ENCODE measurements at regions not wholly inside any gene's neighbourhood (a gene's known extent, or its start where the extent isn't known, plus 50 kb on each side); places are given as distances from the start of the nearest gene placed in this dataset.

- DNase-seq = no peak
These were observed 95.6 kb upstream of the ZNF608 start for GRCh38 chr5:124841829-124842712.

DNA sequence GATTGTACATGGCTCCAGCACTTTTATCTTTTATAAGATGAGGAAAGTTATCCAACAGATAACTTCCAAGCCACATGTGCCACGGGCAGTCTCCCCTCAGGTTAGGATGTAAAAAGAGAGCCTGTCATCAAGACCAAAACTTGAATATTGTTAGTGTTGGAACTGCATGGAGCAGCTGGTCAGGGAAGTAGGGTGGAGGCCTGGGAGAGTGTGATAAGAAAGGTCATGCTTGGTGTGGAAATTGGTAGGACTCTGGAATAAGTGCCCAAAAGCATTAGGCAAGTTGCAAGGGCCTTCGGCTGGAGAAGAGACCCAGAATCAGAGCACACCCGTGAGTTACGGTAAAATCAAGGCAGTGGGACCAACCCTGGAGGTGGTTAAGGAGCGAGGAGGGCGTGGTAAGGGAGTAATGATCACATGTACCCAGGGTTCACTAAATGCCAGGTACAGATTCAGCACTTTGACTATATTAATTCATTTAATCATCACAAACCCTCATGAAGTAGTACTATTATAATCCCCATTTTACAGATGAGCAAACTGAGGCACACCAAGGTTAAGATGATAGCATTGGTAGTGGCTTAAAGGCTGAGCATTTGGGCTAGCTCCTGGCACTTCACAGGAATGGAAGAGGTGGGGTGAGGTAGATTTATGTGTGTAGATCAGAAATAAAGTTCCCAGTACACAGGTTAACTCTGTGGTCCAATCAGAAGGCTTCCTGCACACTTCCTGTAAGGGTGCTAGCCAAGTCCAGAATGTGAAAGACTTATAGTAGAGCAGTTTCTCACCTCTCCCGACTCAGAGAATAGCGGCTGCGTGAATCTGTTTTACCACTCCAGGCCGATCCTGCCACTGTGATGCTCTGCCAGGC, 96.5 kb upstream of the ZNF608 start:
- no peak for DNase-seq

- DNase-seq = no peak
These were observed 97.1 kb upstream of the ZNF608 start for GRCh38 chr5:124843596-124843899.

- DNase-seq = no peak
These were observed 98.0 kb upstream of the ZNF608 start for GRCh38 chr5:124844371-124844920.

DNA sequence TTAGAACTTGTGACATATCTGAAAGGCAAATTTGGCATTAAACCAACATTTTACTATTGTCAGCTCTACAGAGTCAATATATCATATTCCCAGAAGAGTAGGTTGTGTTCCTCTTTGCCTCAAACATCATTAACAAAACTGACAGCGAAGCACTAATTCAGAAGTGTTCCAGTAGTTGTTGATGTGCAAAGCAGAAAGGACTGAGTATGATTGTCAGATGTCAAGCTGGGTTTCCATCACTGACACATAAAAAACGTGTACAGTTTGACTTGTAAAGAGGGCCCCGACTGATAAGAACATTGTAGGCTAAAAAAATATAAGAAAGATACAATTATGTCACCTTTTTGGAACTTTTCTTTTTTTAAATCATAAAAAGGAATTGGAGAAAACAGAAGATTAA, 101.5 kb upstream of the ZNF608 start:
- no peak for DNase-seq

DNA sequence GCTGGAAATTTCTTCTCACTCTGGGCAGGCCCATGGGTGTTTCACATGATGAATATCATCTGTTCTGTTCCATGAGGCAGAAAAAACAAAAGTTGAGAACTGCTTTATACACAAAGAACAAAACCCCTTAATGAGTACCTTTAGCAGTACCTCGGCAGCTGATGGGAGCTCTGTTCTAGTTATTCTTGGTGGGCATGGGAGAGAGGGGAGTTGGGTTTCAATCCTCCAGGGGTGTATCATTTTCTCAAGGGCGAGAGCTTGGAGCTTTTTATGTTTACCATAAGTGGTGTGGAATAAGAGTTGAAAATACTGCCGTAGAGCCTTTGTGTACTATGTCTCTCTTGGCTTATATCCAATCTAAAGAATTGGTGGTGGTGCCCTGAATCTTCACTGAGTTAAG, 103.3 kb upstream of the ZNF608 start:
- no peak for DNase-seq

- DNase-seq = no peak
These were observed 110.3 kb upstream of the ZNF608 start for GRCh38 chr5:124856726-124857125.

GRCh38 chr5:124858612-124859011, 112.2 kb upstream of the ZNF608 start:
- DNase-seq = no peak

DNA sequence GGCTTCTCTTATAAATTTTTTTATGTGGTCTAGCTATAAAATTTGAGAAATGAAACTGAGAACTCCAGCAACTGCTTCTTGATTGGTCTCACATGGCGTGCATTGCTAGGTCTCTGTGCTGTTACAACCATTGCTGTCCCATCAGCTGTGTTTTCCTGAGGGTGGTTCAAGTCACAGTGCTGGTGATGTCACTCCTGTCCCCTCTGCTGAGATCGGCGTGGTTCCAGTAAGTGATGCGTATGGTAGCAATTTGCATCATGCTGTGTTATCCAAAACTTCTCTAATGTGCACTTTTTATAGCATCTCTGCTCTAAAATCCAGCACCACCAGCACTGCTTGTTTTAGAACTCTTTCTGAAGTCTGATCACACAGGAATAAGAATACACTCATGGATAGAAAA, 112.6 kb upstream of the ZNF608 start:
- no peak for DNase-seq

GRCh38 chr5:124859556-124860290, 113.3 kb upstream of the ZNF608 start:
- no peak for DNase-seq

GRCh38 chr5:124860291-124860655, 113.8 kb upstream of the ZNF608 start:
- no peak for DNase-seq

- no peak for DNase-seq
These were observed 118.6 kb upstream of the ZNF608 start for GRCh38 chr5:124865066-124865465.

DNA sequence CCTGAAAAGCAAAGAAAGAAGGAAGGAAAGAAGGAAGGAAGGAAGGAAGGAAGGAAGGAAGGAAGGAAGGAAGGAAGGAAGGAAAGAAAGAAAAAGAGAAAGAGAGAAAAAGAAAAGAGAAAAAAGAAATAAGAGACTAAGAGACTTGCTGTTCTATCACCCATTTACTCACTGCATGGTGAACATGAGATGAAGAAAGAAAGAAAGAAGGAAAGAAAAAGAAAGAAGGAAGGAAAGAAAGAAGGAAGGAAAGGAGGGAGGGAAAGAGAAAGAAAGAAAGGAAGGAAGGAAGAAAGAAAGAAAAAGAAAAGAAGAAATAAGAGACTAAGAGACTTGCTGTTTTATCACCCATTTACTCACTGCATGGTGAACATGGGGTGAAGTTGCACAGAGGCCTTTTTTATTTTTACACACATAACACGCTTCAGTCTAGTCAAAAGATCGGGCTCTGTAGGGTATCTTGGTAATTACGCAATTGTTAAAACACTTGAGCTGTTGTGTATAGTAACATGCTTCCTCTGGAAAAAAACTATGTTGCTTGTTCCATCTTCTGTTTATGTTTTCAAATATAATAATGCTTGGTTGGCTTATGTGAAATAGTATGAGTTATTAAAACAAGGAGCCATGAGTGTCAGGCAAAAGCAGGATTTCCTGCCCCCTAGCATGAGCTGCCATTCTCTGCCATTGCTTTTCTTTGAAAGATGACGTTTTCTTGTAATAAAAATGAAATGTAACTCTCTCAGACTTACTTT, 119.3 kb upstream of the ZNF608 start:
- no peak for DNase-seq

- no peak for DNase-seq
These were observed 120.1 kb upstream of the ZNF608 start for GRCh38 chr5:124866355-124867136.

DNA sequence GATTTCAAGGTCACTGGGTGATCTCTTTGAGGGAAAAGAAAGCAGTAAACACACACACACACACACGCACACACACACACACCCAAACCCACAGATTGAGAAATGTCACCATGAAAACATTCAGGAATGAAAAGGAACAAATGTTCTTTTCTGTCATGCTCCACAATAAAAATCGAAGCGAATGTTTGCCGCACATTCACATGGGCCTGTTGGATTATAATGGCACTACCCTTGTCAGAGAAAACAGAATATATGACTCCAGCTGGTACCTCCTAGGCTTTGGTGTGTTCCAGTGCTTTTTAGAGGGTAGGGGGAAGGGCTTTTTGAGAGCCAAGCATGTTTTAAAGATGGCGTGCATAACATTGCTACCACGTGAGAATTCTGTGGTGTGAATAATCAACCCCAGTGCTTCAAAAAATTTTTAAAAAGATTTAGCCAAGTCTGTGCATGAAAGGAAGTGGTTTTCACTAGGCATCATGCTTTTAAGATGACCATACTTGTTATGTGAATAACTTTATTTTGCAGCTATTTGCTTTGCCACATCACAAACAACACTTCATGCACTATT, 120.8 kb upstream of the ZNF608 start:
- no peak for DNase-seq

GRCh38 chr5:124868676-124869075, 122.2 kb upstream of the ZNF608 start:
- DNase-seq = no peak

DNA sequence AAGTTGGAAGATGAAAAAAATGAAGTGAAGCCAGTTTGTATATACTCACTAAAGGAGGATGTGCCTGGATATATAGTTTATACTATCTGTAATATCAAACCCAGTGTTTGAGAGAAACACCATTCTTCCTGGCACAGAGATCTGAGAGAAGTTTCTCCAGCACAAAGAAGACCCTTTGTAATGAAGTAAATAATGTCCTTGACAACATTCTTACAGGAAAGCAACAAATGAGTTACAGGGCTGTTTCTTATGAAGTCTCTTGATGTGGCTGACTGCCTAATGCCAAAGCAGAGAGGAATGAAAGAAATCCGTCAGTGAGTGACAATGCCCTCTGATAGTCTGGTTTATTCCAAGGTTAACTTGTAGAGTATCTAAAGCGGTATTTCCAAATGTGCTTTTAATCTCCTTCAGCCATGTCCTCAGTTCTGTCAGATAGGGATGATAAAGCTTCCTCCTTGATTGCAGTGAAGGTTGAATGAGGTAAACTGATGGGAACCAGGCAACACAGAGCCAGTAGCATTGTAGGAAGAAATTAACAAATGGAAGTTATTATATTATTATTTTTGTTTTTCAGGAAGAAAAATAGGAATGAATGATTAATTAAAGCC, 123.1 kb upstream of the ZNF608 start:
- DNase-seq = no peak

DNA sequence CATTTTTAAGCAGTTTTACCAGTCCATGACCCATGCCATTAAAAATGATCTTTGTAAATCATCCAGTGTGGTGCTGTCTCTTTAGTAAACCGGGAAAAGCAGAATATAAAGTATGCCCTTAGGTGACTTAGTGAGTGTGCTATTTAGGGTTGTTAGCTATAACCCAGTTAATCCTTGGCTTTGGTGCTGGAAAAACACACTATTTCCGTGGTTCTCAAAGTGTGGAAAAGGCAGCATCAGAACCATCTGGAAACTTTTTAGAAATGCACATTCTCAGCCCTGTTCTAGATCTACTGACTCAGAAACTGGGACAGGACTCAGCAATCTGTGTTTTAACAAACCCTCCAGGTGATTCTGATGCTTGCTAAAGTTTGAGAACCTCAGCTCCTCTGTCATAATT, 123.6 kb upstream of the ZNF608 start:
- no peak for DNase-seq

DNA sequence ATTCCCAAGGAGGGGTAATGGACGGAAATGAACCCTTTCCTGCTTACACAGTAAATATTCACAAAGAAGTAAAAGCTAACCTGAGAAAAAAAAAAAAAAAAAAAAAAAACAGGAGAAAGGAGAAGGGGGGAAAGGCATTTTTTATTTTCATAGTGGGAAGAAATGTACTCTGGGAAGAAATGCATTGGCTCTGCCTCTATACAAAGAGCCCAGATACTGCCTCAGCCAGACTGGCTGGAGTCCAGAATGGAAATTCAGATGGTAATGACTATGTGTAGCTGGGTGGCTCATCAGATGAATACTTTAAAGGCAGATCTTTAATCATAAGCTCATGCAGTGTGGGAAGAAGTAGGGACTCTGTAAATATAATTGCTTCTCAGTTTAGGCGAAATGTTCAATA, 124.9 kb upstream of the ZNF608 start:
- DNase-seq = no peak

- no peak for DNase-seq
These were observed 125.6 kb upstream of the ZNF608 start for GRCh38 chr5:124872086-124872485.

Measured in right kidney (tissue), 1 donor.